Trophoblast cell (in vitro differentiated cells and primary cell): ENCODE measurements at regions not wholly inside any gene's neighbourhood (a gene's known extent, or its start where the extent isn't known, plus 50 kb on each side); places are given as distances from the start of the nearest gene placed in this dataset.
A peak's percentile ranks its signal among the peaks of the same experiment; 100 is the strongest.

Experiments used
- DNase-seq, 2 donors: peaks; one replicate each; pipeline ENCODE4 v3.0.0-alpha.2; 2016
- H2AFZ ChIP-seq: 2 replicates; pipeline ENCODE4 v1.6.1; 2013; ENCODE audit warnings: low read length, moderate library complexity, mild to moderate bottlenecking; ENCODE audit not compliant: insufficient read depth, poor library complexity
- H2AK5ac ChIP-seq: 2 replicates; pipeline ENCODE4 v1.6.1; 2013; ENCODE audit warnings: mild to moderate bottlenecking, low read length
- H2BK120ac ChIP-seq: 2 replicates; pipeline ENCODE4 v1.6.1; 2013; ENCODE audit warnings: low read length, mild to moderate bottlenecking, moderate library complexity; ENCODE audit not compliant: insufficient read depth, poor library complexity
- H2BK12ac ChIP-seq: 2 replicates; pipeline ENCODE4 v1.6.1; 2013; ENCODE audit warnings: mild to moderate bottlenecking, low read length, moderate library complexity
- H2BK5ac ChIP-seq: 2 replicates; pipeline ENCODE4 v1.6.1; 2013; ENCODE audit warnings: low read length, low read depth, moderate library complexity, mild to moderate bottlenecking; ENCODE audit not compliant: poor library complexity
- H3K14ac ChIP-seq: 2 replicates; pipeline ENCODE4 v1.6.1; 2013; ENCODE audit warnings: mild to moderate bottlenecking, low read length
- H3K18ac ChIP-seq: 2 replicates; pipeline ENCODE4 v1.6.1; 2013; ENCODE audit warnings: mild to moderate bottlenecking, low read length
- H3K23ac ChIP-seq: 2 replicates; pipeline ENCODE4 v1.6.1; 2013; ENCODE audit warnings: low read length
- H3K27ac ChIP-seq: 2 replicates; pipeline ENCODE4 v1.5.1; 2013; ENCODE audit warnings: low read depth, mild to moderate bottlenecking, inconsistent platforms, low read length, moderate library complexity
- H3K27me3 ChIP-seq: 2 replicates; pipeline ENCODE4 v1.6.1; 2013; ENCODE audit warnings: inconsistent platforms, mild to moderate bottlenecking, low read length, moderate library complexity; ENCODE audit not compliant: insufficient read depth
- H3K36me3 ChIP-seq, 2 experiments: 1 replicate in 1 of 2; 2 replicates in 1 of 2; pipeline ENCODE4 v1.6.1; 2013; ENCODE audit warnings: low read length in 2 of 2, mild to moderate bottlenecking in 2 of 2, moderate library complexity in 1 of 2; ENCODE audit not compliant: insufficient read depth in 2 of 2, control insufficient read depth in 1 of 2
- H3K4ac ChIP-seq: 2 replicates; pipeline ENCODE4 v1.6.1; 2013; ENCODE audit warnings: low read depth, mild to moderate bottlenecking, low read length, moderate library complexity
- H3K4me1 ChIP-seq, 2 experiments: 1 replicate in 1 of 2; 2 replicates in 1 of 2; pipeline ENCODE4 v1.6.1; 2013; ENCODE audit warnings: low read length in 2 of 2, mild to moderate bottlenecking in 2 of 2, moderate library complexity in 1 of 2; ENCODE audit not compliant: insufficient read depth in 2 of 2, control insufficient read depth in 1 of 2
- H3K4me2 ChIP-seq: 2 replicates; pipeline ENCODE4 v1.6.1; 2013; ENCODE audit warnings: inconsistent platforms, mild to moderate bottlenecking, low read length, moderate library complexity
- H3K4me3 ChIP-seq: 2 replicates; pipeline ENCODE4 v1.5.1; 2013; ENCODE audit warnings: mild to moderate bottlenecking, low read depth, low read length, inconsistent platforms
- H3K79me1 ChIP-seq: one replicate; pipeline ENCODE4 v1.6.1; 2013; ENCODE audit warnings: low read length
- H3K79me2 ChIP-seq: 2 replicates; pipeline ENCODE4 v1.6.1; 2013; ENCODE audit warnings: low read length, mild to moderate bottlenecking; ENCODE audit not compliant: control insufficient read depth, insufficient read depth, poor library complexity
- H3K9ac ChIP-seq: 2 replicates; pipeline ENCODE4 v1.6.1; 2013; ENCODE audit warnings: mild to moderate bottlenecking, low read length
- H3K9me3 ChIP-seq: 2 replicates; pipeline ENCODE4 v1.6.1; 2013; ENCODE audit warnings: low read depth, mild to moderate bottlenecking, control low read depth, inconsistent platforms, low read length; ENCODE audit not compliant: insufficient read depth
- H4K12ac ChIP-seq: 2 replicates; pipeline ENCODE4 v1.6.1; 2013; ENCODE audit warnings: low read depth, mild to moderate bottlenecking, low read length, moderate library complexity
- H4K8ac ChIP-seq: 2 replicates; pipeline ENCODE4 v1.6.1; 2013; ENCODE audit warnings: low read depth, mild to moderate bottlenecking, low read length, moderate library complexity
- H4K91ac ChIP-seq: one replicate; pipeline ENCODE4 v1.6.1; 2013; ENCODE audit warnings: low read depth, mild to moderate bottlenecking, low read length, moderate library complexity
- WGBS: extraction: QIAGEN DNeasy Blood & Tissue Kit; methylation state at CpG from one replicate; pipeline ENCODE4 v1.1.7; 2013; ENCODE audit warnings: missing lambda C conversion rate; ENCODE audit not compliant: insufficient read length, insufficient coverage; ENCODE audit errors: extremely low coverage; 5-methylcytosine and 5-hydroxymethylcytosine counted together

GRCh38 chr6:90463359-90463758 lies 123.5 kb downstream of the MAP3K7 start:
- peak overlapping the region; percentile 36 for H2BK12ac ChIP-seq
- no peak overlapping the region for H2BK5ac ChIP-seq
- no peak overlapping the region for H3K18ac ChIP-seq
- no peaks in the 10 kb centered on the region for H3K36me3 ChIP-seq
- DNase-seq: no peak
- H2AK5ac ChIP-seq: no peak overlapping the region
- H4K12ac ChIP-seq: no peak overlapping the region
- peak overlapping the region; percentile 13 for H4K8ac ChIP-seq
- H3K4ac ChIP-seq: no peak overlapping the region
- H3K4me3 ChIP-seq: no peak overlapping the region
- H4K91ac ChIP-seq: no peak overlapping the region
- no CpG with 5 or more reads among the region's 3 CpGs for WGBS
- H2AFZ ChIP-seq: no peak overlapping the region
- no peak overlapping the region for H2BK120ac ChIP-seq
- no peak overlapping the region for H3K4me2 ChIP-seq
- H3K9ac ChIP-seq: no peak overlapping the region
- H3K14ac ChIP-seq: no peak overlapping the region
- H3K23ac ChIP-seq: no peak overlapping the region
- no peaks in the 10 kb centered on the region for H3K27me3 ChIP-seq
- H3K79me1 ChIP-seq: peaks cover 6% of the 10 kb centered on the region
- H3K4me1 ChIP-seq: peaks cover 8 to 19% of the 10 kb centered on the region in 2 experiments
- no peaks in the 10 kb centered on the region for H3K9me3 ChIP-seq
- H3K27ac ChIP-seq: no peak overlapping the region
- H3K79me2 ChIP-seq: peaks cover 2% of the 10 kb centered on the region

DNA sequence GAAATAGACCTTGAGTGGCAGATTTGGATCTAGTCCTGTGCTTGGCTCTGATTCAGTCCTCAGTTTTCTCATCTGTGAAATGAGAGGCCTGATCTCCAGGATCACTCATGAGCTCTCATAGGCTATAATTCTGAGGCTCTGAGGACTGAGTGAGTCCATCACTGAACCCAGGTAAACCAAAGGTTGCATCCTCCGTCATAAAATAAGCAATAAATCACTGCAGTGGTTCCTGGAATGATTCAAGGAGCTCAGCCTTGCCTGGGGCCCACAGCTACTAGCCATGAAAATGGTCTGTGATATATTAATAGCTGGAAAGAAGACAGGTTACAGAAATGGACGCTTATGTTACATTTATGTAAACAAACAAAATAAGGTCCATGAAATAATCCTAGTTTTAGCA lies 124.8 kb downstream of the MAP3K7 start:
- no CpG with 5 or more reads among the region's 2 CpGs for WGBS
- Histone ChIP-seq H3K18ac (no peak overlapping the region), H3K4me1 (peaks cover 8 to 19% of the 10 kb centered on the region in 2 experiments), H3K4ac (no peak overlapping the region), H3K9ac (no peak overlapping the region), H2BK12ac (no peak overlapping the region), H3K4me2 (no peak overlapping the region), H3K36me3 (no peaks in the 10 kb centered on the region), H3K9me3 (no peaks in the 10 kb centered on the region), H2AFZ (no peak overlapping the region), H3K79me1 (peaks cover 8% of the 10 kb centered on the region), H3K79me2 (peaks cover 2% of the 10 kb centered on the region), H3K27me3 (no peaks in the 10 kb centered on the region), H3K14ac (no peak overlapping the region), H2AK5ac (no peak overlapping the region), H3K27ac (no peak overlapping the region), H3K4me3 (no peak overlapping the region), H2BK120ac (no peak overlapping the region), H4K8ac (no peak overlapping the region), H4K91ac (no peak overlapping the region), H3K23ac (no peak overlapping the region), H2BK5ac (no peak overlapping the region), H4K12ac (no peak overlapping the region)
- DNase-seq: no peak

- Histone ChIP-seq H2AFZ (no peak overlapping the region), H4K8ac (no peak overlapping the region), H3K14ac (no peak overlapping the region), H2BK5ac (no peak overlapping the region), H4K91ac (no peak overlapping the region), H3K79me2 (peaks cover 2% of the 10 kb centered on the region), H3K9ac (no peak overlapping the region), H4K12ac (no peak overlapping the region), H3K23ac (no peak overlapping the region), H2BK12ac (no peak overlapping the region), H3K4ac (no peak overlapping the region), H3K9me3 (no peaks in the 10 kb centered on the region), H2BK120ac (no peak overlapping the region), H3K27me3 (no peaks in the 10 kb centered on the region), H3K27ac (no peak overlapping the region), H3K4me3 (no peak overlapping the region), H3K18ac (no peak overlapping the region), H3K4me1 (peaks cover 8 to 19% of the 10 kb centered on the region in 2 experiments), H2AK5ac (no peak overlapping the region), H3K36me3 (no peaks in the 10 kb centered on the region), H3K4me2 (no peak overlapping the region), H3K79me1 (peaks cover 8% of the 10 kb centered on the region)
- DNase-seq: no peak
- no CpG with 5 or more reads among the region's 3 CpGs for WGBS
These were observed 125.5 kb downstream of the MAP3K7 start for GRCh38 chr6:90461383-90461782.

DNA sequence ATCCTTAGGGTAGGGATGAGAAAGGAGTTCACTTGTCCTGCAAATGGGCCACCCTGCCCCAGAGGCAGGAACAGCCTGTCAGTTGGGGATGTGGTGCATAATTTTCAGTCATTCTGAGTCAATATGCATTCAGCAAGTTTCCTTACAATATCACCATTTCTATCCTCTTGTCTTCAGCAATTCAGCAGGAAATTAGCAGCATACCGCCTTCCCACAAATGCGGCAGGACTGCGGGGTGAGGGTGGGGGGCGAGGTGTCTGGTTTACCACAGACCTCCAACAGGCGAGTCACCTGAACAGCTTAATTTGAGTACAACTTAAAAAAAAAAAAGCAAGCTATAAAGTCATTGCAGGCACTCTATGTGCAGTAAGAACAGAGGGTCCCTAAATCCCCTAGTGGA lies 126.8 kb downstream of the MAP3K7 start:
- peaks cover 6% of the 10 kb centered on the region for H3K79me1 ChIP-seq
- H2BK5ac ChIP-seq: no peak overlapping the region
- no peak overlapping the region for H4K12ac ChIP-seq
- H3K9me3 ChIP-seq: no peaks in the 10 kb centered on the region
- no peak overlapping the region for H3K14ac ChIP-seq
- no peak overlapping the region for H2BK12ac ChIP-seq
- H3K4me1 ChIP-seq: peaks cover 5 to 17% of the 10 kb centered on the region in 2 experiments
- H3K27me3 ChIP-seq: no peaks in the 10 kb centered on the region
- no peak overlapping the region for H3K23ac ChIP-seq
- peak overlapping the region; percentile 48 for H3K27ac ChIP-seq
- no peaks in the 10 kb centered on the region for H3K36me3 ChIP-seq
- no peak overlapping the region for H4K91ac ChIP-seq
- peaks cover 2% of the 10 kb centered on the region for H3K79me2 ChIP-seq
- no peak overlapping the region for H3K4me3 ChIP-seq
- DNase-seq: no peak
- WGBS: no CpG with 5 or more reads among the region's 5 CpGs
- no peak overlapping the region for H3K18ac ChIP-seq
- H2AK5ac ChIP-seq: no peak overlapping the region
- no peak overlapping the region for H3K9ac ChIP-seq
- no peak overlapping the region for H2BK120ac ChIP-seq
- no peak overlapping the region for H2AFZ ChIP-seq
- no peak overlapping the region for H4K8ac ChIP-seq
- H3K4ac ChIP-seq: no peak overlapping the region
- H3K4me2 ChIP-seq: peak overlapping the region; percentile 31
